ENCODE measurements at regions not wholly inside any gene's neighbourhood (a gene's known extent, or its start where the extent isn't known, plus 50 kb on each side); places are given as distances from the start of the nearest gene placed in this dataset.

DNA sequence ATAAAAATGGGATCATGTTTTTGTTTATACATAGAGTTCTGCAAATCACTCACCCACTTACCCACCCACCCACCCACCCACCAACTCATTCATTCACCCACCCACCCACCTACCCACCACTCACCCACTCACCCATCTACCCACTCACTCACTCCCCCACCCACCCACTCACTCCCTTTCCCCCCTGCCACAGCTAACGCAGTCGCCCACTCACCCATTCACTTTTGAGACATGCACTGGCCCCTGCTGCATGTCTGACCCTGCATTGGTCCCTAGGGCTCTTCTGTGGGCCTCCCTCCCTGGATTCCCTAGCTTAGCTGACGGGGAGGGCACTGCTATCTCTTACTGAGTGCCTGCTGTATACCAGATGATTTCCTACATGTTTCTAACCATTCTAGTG is 100.4 kb upstream of the CSF3R start:
- Histone ChIP-seq H3K4me2 (ENCODE audit: low read depth, low read length) (no peak overlapping the region), H4K5ac (ENCODE audit: low read depth, low read length) (no peak overlapping the region), H3K56ac (ENCODE audit: extremely low read depth, insufficient read depth, low read length) (no peak overlapping the region), H3K23ac (ENCODE audit: low read depth, low read length) (no peak overlapping the region), H3K36me3 (ENCODE audit: control insufficient read depth, insufficient read depth, low read length) (no peaks in the 10 kb centered on the region), H2AK5ac (ENCODE audit: low read depth, low read length) (no peak overlapping the region), H3K9ac (ENCODE audit: low read depth, low read length) (no peak overlapping the region), H3K4me3 (ENCODE audit: insufficient read depth, low read depth, low read length) (no peak overlapping the region), H2BK5ac (ENCODE audit: low read depth, low read length, poor library complexity, severe bottlenecking) (no peak overlapping the region), H2BK120ac (ENCODE audit: low read depth, low read length) (no peak overlapping the region), H2AK9ac (replicated peaks; ENCODE audit: low read depth, low read length, poor library complexity) (no peak overlapping the region), H3K27me3 (ENCODE audit: control insufficient read depth, insufficient read depth, low read length) (peaks cover 14% of the 10 kb centered on the region), H3K14ac (replicated peaks; ENCODE audit: low read depth, low read length) (no peak overlapping the region), H3K9me1 (ENCODE audit: insufficient read depth, low read length) (no peaks in the 10 kb centered on the region), H3K4me1 (ENCODE audit: control insufficient read depth, insufficient read depth, low read length) (no peaks in the 10 kb centered on the region), H4K91ac (ENCODE audit: insufficient read depth, low read depth, low read length) (no peak overlapping the region), H2AFZ (replicated peaks; ENCODE audit: low read length, poor library complexity) (no peak overlapping the region), H4K20me1 (ENCODE audit: insufficient read depth, low read length) (no peaks in the 10 kb centered on the region), H2BK20ac (ENCODE audit: low read depth, low read length) (no peak overlapping the region), H2BK15ac (ENCODE audit: low read depth, low read length) (no peak overlapping the region), H3K18ac (ENCODE audit: low read depth, low read length) (no peak overlapping the region), H3K9me3 (ENCODE audit: control insufficient read depth, insufficient read depth, low read length) (no peaks in the 10 kb centered on the region), H3K27ac (ENCODE audit: insufficient read depth, low read length) (no peak overlapping the region), H4K8ac (ENCODE audit: low read depth in 2 of 2, low read length in 2 of 2) (no peak overlapping the region), H3K79me1 (ENCODE audit: low read depth in 1 of 2, low read length in 2 of 2) (no peaks in the 10 kb centered on the region), H3K4ac (ENCODE audit: low read depth, low read length) (no peak overlapping the region)
- intact Hi-C loops (cut with micrococcal nuclease): no loop called here
- in situ Hi-C loops (cut with MboI; ENCODE audit: low sequenced_read_pairs): loop anchor here (25.0 kb wide), 1 partner anchor 729 kb away; no protein-coding TSS in a partner anchor
- 61% methylated on average over 2 of the region's 3 CpGs; no CpG with 5 or more reads in 1 of the 2 experiments for WGBS, 2 experiments (ENCODE audit: extremely low coverage in 2 of 2, insufficient read length in 1 of 2)
- TF ChIP-seq ELK1 (IDR thresholded peaks at IDR 0.05; ENCODE audit: borderline replicate concordance, low read depth, low read length) (no peak), NFE2L2 (IDR thresholded peaks at IDR 0.05; ENCODE audit: low read depth, low read length) (no peak), RFX5 (IDR thresholded peaks at IDR 0.05; ENCODE audit: low read depth, low read length) (no peak), POLR2A (IDR thresholded peaks at IDR 0.05; ENCODE audit: low read depth, low read length) (no peak), SMC3 (IDR thresholded peaks at IDR 0.05; ENCODE audit: low read depth, low read length) (no peak), FOS (IDR thresholded peaks at IDR 0.05; ENCODE audit: low read depth, low read length) (no peak), MAFK (IDR thresholded peaks at IDR 0.05; ENCODE audit: low read depth, low read length) (no peak), CEBPB (IDR thresholded peaks at IDR 0.05; ENCODE audit: low read depth, low read length) (no peak), MAZ (IDR thresholded peaks at IDR 0.05; ENCODE audit: borderline replicate concordance, low read depth, low read length) (no peak), RAD21 (IDR thresholded peaks at IDR 0.05; ENCODE audit: low read length) (no peak), RCOR1 (IDR thresholded peaks at IDR 0.05; ENCODE audit: insufficient replicate concordance, low read length) (no peak), BHLHE40 (IDR thresholded peaks at IDR 0.05; ENCODE audit: low read depth, low read length) (no peak), MXI1 (IDR thresholded peaks at IDR 0.05; ENCODE audit: borderline replicate concordance, low read depth, low read length) (no peak), CHD1 (IDR thresholded peaks at IDR 0.05; ENCODE audit: low read depth, low read length) (no peak)
- TF ChIP-seq, protein P1, sequence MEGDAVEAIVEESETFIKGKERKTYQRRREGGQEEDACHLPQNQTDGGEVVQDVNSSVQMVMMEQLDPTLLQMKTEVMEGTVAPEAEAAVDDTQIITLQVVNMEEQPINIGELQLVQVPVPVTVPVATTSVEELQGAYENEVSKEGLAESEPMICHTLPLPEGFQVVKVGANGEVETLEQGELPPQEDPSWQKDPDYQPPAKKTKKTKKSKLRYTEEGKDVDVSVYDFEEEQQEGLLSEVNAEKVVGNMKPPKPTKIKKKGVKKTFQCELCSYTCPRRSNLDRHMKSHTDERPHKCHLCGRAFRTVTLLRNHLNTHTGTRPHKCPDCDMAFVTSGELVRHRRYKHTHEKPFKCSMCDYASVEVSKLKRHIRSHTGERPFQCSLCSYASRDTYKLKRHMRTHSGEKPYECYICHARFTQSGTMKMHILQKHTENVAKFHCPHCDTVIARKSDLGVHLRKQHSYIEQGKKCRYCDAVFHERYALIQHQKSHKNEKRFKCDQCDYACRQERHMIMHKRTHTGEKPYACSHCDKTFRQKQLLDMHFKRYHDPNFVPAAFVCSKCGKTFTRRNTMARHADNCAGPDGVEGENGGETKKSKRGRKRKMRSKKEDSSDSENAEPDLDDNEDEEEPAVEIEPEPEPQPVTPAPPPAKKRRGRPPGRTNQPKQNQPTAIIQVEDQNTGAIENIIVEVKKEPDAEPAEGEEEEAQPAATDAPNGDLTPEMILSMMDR (conservative IDR thresholded peaks at IDR 0.05; ENCODE audit: low read depth, low read length): no peak
- TF ChIP-seq, protein P2, sequence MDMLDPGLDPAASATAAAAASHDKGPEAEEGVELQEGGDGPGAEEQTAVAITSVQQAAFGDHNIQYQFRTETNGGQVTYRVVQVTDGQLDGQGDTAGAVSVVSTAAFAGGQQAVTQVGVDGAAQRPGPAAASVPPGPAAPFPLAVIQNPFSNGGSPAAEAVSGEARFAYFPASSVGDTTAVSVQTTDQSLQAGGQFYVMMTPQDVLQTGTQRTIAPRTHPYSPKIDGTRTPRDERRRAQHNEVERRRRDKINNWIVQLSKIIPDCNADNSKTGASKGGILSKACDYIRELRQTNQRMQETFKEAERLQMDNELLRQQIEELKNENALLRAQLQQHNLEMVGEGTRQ (IDR thresholded peaks at IDR 0.05; ENCODE audit: low read depth, low read length): no peak
- DNase-seq (no peak), ATAC-seq (ENCODE audit: low read depth) (no peak)
- dilution Hi-C loops (cut with HindIII; ENCODE audit: low sequenced_read_pairs, unreplicated experiment): no loop called here
- CTCF ChIA-PET: interaction anchor here (1.2 kb wide), 1 partner anchor 9 kb away, joined by 3 read pairs; no protein-coding TSS in a partner anchor
- BruUV-seq (replicated peaks): no TSS peak
- POLR2A ChIA-PET (ENCODE audit: unreplicated experiment): no interaction called here

Measured in IMR-90 (cell line).